ENCODE measurements at regions not wholly inside any gene's neighbourhood (a gene's known extent, or its start where the extent isn't known, plus 50 kb on each side); places are given as distances from the start of the nearest gene placed in this dataset.
"Not testable (repeated sequence)": the region's sequence is repeated elsewhere in the genome, so short reads cannot be mapped to it uniquely, and the experiment has no call there.

- not testable (repeated sequence) for DNase-seq (ENCODE audit: low read depth in 3 of 3)
These were observed 1157.5 kb upstream of the SEL1L start for GRCh38 chr14:82691191-82691590.

GRCh38 chr14:82694820-82695219, 1161.2 kb upstream of the SEL1L start:
- DNase-seq (ENCODE audit: low read depth in 3 of 3): no peak

DNA sequence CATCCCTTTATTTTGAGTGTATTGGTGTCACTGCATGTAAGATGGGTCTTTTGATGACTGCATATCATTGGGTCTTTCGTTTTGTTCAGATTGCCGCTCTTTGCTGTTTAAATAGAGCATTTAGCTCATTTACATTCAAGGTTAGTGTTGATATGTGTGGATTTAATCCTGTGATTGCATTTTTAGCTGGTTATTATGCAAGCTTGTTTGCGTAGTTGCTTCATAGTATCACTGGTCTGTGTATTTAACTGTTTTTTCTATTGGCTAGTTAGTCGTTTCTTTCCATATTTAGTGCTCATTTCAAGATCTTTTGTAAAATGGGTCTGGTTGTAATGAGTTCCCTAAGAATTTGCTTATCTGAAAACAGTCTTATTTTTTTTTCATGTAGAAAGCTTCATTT, 1170.6 kb upstream of the SEL1L start:
- no peak for DNase-seq (ENCODE audit: low read depth in 3 of 3)

DNA sequence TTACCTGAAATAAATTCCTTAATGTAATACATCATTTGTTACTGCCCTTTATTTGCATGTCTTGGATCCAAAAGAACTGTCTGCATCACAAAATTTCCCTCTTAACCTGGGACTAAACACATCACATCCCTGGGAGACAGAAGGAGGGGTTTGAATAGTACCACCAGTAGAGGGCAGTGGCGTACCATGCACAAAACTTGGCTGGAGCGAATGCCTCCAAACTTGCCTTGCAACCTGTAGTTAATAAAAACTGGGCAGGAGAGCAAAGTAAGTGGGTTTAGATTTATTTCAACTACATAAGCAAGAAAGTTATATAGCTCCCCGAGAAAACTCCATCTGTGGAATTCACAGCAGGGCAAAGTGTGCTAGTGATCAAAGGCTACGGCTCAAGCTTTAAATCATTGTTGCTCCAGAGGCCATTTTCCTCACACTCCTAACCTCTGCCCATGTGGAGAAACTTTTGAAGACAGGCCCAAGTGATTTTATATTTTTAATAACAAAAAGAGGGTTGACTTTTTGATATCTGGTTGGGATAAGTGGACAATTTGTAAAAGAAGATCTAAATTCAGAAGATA, 1176.7 kb upstream of the SEL1L start:
- DNase-seq (ENCODE audit: low read depth in 3 of 3): peak; percentile 0 to 21 (median 6)

GRCh38 chr14:82719617-82720016, 1186.0 kb upstream of the SEL1L start:
- DNase-seq (ENCODE audit: low read depth in 3 of 3): no peak

GRCh38 chr14:82720431-82720830, 1186.8 kb upstream of the SEL1L start:
- no peak for DNase-seq (ENCODE audit: low read depth in 3 of 3)

DNA sequence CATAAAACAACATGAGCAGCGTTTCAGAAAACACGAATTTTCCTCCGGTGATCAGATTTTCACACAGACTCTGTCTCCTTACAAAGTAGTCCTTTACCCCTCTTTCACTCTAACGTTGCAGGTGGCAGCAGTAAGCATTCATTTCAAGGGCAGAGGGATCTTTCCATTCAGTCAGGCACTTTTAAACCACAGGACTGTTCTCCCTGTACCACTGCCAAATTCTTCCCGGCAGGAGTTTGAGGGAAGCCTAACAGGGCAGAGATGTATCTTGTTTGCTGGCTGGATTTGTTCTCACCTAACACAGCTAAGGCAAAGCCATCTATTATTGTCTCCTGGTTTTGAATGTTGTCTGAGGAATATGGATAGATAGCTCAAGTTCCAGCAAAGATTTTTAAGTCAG, 1187.3 kb upstream of the SEL1L start:
- no peak for DNase-seq (ENCODE audit: low read depth in 3 of 3)

DNA sequence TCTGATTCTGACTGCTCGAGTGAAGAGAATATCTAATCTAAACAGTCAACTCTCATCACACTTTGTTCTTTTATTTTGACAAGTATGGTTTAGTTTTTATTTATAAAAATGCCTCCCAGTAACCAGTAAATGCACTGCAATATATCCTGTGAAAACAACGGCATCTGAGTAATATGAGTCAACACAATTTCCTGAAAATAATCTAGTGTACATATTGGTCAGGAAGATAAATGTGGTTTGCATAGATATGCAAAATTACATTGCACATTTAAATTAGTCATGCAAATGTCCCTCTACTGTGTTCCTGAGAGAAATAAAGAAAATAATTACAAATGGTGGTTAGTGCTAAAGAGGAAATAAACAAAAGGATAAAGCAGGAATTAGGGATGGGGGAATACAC, 1190.7 kb upstream of the SEL1L start:
- no peak for DNase-seq (ENCODE audit: low read depth in 3 of 3)

DNA sequence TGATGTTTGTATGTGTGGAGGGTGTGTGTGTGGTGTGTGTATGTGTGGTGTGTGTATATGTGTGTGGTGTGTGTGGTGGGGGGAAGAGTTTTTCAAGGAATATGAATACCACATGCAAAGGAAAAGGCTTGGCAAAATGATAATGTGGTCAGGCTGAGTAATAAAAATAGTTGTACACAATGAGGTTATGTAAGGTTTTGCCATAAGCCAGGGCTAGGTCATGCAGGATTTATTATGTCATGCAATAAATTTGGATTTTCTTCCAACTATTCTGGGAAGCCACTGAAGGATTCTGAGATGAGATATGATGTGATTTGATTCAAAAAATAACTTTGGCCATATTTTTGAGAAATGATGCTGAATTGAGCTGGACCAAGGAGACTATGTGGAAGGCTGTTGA, 1191.6 kb upstream of the SEL1L start:
- DNase-seq (ENCODE audit: low read depth in 3 of 3): no peak

DNA sequence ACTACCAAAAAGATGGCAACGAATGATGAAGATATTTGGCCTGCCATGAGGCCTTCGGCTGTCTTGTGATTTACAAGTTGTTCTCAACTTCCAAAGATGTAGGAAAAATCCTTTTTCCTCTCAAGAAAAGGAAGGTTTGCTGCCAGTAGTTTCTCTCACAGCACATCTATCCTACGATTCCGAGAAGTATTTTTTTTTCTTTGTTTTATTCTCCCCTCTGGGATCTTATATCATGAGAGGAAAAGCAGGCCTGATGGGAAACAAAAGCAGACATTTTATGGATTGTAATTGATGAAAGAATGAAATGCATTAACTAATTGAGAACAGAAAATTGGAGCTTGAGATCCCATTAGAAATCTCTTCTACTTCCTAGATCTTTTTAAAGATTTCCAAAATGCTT, 1197.9 kb upstream of the SEL1L start:
- no peak for DNase-seq (ENCODE audit: low read depth in 3 of 3)

DNA sequence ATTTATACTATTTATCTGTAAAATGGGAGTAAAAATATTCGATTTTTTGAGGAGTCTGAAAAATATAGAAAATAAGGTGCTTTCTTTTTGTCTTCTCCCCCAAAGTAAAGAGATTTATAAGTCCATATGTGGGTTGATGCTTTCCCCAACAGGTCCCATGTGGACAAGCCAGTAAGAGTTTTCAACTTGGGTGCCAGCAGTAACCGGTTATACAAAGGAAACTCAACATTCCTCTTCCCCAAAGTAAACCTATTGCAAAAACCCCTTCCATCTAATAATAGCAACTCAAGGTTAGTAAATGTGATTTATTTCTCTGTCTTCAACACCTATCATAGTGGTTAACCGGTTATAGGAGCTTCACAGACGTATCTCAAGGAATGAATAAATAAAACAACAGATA, 1206.9 kb upstream of the SEL1L start:
- no peak for DNase-seq (ENCODE audit: low read depth in 3 of 3)

- DNase-seq (ENCODE audit: low read depth in 3 of 3): no peak
These were observed 1221.8 kb upstream of the SEL1L start for GRCh38 chr14:82755476-82755875.

- no peak for DNase-seq (ENCODE audit: low read depth in 3 of 3)
These were observed 1222.3 kb upstream of the SEL1L start for GRCh38 chr14:82755923-82756322.

GRCh38 chr14:82757776-82758175, 1224.1 kb upstream of the SEL1L start:
- no peak for DNase-seq (ENCODE audit: low read depth in 3 of 3)

- no peak for DNase-seq (ENCODE audit: low read depth in 3 of 3)
These were observed 1226.0 kb upstream of the SEL1L start for GRCh38 chr14:82759656-82760055.

DNA sequence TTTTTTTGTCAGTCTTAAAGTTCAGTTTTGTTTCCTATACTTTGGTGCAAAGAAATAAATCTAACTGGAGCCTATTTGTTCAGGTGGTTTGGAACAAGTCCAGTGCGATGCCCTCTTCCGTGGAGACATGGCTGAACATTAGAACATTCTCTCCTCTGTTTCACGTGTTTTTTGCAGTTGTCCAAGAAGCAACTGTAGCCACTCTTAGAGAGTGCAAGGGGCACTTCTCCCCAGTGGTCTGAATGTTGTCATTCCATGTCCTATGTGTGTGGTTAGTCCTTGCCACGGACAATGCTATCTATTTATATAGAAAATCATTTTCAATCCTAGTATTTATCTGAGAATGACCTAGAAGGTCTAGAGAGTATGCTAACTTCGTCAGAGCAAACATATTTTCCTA, 1232.5 kb upstream of the SEL1L start:
- no peak for DNase-seq (ENCODE audit: low read depth in 3 of 3)

GRCh38 chr14:82766996-82767395, 1233.3 kb upstream of the SEL1L start:
- DNase-seq (ENCODE audit: low read depth in 3 of 3): no peak

GRCh38 chr14:82776958-82777357, 1243.3 kb upstream of the SEL1L start:
- DNase-seq (ENCODE audit: low read depth in 3 of 3): no peak

DNA sequence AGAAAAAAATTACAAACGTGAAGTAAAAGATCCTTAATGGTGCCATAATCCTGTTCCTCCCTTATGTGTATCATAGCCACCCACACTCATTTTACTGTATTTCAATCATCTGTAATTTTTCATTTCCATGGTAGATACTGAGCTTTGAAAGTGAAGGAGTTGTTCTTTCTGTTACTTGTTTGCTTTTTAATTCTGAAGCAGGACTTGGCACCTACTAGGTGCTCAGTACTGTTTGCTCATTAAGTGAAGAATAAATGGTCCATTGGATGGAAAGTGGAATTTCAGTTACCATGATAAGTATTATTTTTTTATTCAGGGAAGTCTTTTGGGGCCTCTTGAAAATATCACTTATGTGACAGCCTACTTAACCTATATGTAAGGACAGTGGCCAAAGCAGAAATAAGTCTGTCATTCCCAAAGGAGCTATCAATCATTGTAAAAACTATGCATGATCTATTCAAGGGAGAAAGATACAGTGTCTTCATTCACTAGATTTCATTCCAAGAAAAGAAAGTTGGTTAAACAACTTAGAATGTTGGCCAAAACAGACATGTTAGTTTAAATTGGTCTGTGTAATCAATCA, 1244.4 kb upstream of the SEL1L start:
- no peak for DNase-seq (ENCODE audit: low read depth in 3 of 3)

DNA sequence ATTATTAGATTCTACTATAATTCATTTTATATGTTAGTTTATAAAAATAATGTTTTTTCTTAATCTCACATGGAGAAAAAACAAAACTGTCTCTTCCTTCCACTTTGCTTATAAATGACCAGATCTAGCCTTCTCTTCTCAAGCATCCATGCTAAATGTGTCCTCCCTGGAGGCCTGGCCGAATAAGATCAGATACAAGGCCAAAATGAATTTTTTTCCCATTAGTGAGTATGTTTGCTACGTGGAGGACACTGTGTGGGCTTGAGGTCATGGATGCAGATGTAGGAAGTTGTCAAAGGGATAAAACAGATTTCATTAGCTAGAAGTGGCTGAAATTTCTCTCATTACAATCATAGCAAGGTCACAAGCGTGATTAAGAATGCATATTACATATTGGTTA, 1244.9 kb upstream of the SEL1L start:
- DNase-seq (ENCODE audit: low read depth in 3 of 3): no peak

DNA sequence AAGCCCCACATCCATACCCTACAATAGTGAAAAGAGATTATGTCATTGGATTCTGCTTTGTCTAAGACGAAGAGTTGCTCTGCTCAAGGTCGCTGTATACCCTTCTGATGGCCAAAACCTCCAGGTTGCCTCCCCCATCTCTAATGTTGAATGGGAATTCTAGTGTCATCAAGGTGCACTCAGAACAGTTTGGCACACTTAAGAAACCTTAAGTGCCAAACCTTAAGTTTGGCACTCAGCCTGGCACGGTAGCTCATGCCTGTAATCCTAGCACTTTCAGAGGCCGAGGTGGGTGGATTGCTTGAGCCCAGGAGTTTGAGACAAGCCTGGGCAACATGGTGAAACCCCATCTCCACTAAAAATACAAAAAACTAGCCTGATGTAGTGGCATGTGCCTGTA, 1245.6 kb upstream of the SEL1L start:
- no peak for DNase-seq (ENCODE audit: low read depth in 3 of 3)

DNA sequence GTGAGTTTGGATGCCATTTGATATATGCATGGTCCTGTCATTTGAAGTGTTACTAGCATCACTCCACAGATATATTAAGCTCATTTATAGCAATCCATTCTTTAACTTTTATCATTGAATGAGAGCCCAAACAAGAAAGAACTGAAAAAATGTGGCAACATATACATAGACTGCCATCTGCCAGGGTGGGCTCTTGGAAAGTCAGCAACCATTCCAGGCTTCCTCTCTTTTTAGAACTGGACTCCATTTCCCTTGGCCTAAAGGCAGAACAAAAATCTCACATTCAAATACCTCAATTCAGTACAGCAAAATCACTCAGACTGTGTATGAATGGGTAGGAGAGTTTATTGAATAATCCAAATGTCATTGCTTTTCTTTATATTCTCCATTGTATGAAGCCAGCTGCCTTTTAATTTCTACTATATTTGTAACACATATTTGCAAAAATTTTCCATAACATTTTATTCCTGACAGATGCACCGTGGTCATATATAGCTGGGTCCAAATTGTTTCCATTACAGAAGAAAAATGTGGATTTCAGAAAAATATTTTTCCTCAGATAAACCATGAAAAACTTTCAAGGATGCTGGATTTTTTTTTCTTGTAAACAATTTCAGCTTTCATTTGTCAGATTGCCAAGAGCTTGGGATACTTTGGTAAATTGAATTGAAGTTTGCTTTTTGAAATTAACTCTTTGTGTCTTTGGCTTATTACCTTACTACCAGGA, 1252.3 kb upstream of the SEL1L start:
- no peak for DNase-seq (ENCODE audit: low read depth in 3 of 3)

DNA sequence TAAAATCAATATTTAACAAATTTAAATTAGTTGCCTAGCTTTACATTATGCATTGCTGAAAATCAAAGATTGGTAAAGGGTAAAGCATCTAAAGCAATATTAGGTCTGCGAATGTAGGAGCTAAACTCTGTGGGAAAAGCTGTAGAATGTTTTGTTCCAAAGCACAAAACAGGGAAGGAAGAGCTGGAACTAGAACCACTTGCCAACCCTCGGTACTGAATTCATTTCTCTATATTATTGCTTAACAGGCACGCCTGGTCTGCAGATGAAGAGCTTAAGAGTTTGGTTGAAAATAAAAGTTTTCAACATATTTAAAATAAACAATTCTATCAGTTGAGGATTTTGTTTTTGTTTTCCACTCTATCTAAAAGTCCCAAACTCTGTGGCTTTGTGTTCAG, 1252.8 kb upstream of the SEL1L start:
- no peak for DNase-seq (ENCODE audit: low read depth in 3 of 3)

DNA sequence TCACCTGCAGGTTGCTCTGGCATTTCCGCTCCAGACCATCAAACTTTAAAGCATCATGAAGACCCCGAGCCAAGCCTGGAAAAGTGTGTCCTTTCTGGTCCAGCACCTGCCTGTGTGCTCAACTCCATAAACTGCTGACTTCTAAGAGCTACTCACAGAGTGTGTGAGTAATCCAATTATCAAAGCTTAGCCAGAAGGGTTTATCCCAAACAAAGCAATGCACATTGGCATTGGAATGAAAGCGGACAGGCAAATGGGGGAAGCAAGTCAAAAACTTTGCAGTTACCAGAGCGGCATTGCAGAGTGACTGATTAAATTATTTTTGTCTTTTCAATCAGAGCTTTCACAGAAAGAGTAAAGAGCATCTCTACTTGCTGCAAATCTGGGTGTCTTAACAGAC, 1262.4 kb upstream of the SEL1L start:
- DNase-seq (ENCODE audit: low read depth in 3 of 3): no peak
